Femur (tissue), 1 donor: ENCODE measurements at regions not wholly inside any gene's neighbourhood (a gene's known extent, or its start where the extent isn't known, plus 50 kb on each side); places are given as distances from the start of the nearest gene placed in this dataset.

Experiments
- DNase-seq: peaks from one replicate; pipeline ENCODE4 v3.0.0-alpha.2; 2017

DNA sequence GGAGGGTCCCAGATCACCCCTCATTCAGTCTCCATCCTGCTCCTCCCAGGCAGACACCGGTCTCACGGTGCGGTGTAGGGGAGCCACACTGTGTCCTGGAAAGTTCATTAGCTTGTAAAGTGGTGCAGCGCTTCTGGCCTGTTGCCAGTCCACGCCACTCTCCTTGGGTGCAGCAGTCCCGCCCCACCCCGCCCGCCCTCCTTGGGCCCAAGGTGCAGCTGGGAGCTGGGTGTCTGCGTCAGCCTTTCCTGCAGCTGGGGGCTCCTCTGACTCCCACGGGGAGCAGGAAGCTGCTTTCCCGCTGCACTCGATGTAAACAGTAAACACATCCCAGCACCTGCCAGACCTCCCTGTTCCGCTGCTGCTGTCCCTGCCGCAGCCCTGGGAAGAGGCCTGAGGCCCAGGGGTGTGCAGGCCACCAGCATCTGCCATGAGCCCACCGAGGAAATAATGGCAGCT is 53.8 kb upstream of the ASB18 start:
- DNase-seq = no peak

DNA sequence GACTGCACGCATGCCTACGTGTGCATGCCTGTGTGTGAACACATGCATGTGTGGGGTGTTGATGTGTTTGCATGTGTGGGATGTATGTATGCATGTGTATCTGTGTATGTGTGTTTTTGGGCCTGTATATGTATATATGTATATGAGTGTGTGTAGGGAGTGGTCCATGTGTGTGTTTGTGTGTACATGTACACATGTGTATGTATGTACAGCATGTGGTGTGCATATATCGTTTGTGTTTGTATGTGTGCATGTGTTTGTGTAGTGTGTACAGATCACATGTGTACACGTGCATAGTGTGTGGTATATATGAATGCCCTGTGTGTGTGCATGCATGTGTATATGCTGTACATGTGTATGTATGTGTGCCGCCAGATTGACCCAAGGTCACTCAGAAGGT is 54.2 kb upstream of the ASB18 start:
- DNase-seq = no peak

DNA sequence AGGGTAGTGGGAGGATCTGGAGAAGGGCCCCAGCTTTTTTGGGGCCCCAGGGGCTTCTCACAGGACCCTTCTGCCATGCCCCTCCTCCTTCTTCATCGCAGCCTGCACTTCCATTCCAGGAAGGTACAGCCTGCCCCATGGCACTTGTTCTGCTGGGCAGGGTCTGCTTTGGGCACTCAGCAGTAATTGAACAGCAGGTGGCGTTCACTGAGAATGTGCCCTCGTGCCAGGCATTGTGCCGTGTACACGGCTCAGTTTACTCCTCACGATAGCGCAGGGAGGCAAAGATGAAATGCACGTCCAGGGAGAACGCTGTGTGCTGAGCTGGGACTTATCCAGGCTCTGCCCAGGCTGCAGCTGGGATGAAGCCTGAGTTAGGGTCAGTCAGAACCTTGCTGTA is 54.8 kb upstream of the ASB18 start:
- DNase-seq = no peak

DNA sequence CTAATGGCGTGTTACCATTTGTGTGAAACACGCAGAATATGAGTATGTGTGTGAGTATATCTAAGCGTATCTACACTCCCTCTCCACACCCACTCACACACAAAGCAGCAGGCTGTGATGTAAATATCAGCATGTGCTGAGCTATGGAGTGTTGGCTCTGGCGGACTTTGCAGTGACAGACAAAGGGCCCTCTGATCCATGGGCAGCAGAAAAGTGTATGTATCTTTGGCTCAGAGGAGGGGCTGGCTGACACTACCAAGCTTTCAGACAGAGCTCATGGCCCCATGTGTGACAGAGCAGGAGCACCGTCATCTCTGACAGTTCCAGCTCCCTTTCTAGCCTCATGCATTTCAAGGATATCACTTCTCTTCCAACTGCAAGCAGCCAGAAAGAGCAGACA is 57.2 kb upstream of the ASB18 start:
- no peak for DNase-seq

DNA sequence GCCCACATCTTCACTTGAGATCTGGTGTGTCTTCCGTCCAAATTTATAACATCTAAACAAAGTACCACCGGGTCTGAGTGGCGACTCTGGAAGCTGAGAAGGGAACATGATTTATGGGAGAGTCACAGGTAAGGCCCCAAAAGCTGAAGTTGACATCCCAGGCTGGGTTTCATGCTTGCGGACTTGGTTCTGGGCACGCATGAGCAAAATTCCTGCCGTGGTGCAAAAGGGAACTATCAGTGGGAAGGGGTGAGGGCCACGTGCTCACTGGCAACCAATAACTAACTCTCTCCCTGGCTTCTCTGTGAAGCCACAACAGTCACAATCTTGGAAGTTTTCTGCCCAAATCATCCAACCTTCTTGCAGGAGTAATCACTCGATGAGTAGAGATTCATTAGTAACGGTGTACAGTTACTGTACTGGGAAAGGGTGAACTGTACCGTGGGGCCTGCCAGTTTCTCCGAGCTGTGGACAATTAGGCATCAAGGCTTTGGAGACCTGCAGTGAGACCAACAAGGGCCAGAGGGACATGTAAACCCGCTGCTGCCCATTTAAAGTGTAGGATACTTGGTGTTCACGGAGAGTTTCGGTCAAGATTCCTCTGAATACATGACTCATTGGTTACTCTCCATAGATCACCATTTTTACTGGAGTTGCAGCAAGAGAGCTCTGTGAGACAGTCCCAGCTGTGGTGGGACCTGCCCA is 69.4 kb upstream of the ASB18 start:
- no peak for DNase-seq

DNA sequence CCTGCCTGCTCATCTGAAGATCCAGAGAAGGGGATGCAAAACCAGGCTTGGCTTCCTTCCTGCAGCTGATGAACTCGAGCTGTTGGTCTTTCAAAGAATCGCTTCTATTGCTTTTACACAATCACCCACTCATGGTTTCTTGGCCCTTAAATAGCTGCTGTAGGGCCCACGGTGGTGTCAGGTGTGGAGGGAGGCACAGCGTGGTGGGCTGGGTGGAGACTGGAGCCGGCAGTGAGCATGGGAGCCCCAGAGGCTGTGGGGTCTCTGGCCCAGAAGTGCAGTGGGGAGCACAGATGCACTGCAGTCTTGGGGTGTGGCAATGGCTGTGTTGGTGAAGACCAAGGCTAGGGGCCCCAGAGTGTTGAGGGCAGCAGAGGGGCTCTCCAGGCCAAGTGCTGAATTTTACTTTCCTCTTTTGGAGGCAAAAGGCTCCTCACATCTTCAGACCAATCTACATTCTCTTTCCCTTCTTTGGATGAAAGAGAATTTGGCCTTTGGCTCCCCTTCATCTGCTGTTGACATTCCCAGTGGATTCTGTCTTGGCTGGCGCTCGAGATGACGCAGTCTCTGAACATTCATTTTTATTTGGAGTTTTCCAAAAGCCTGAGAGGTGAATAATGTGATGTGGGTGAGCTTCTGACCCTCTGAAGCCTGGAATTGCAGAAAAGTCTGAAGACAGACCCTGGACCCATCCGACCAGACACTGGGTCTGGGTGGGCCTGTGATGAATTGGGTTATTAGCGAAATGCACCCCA is 70.1 kb upstream of the ASB18 start:
- peak; percentile 49 for DNase-seq

DNA sequence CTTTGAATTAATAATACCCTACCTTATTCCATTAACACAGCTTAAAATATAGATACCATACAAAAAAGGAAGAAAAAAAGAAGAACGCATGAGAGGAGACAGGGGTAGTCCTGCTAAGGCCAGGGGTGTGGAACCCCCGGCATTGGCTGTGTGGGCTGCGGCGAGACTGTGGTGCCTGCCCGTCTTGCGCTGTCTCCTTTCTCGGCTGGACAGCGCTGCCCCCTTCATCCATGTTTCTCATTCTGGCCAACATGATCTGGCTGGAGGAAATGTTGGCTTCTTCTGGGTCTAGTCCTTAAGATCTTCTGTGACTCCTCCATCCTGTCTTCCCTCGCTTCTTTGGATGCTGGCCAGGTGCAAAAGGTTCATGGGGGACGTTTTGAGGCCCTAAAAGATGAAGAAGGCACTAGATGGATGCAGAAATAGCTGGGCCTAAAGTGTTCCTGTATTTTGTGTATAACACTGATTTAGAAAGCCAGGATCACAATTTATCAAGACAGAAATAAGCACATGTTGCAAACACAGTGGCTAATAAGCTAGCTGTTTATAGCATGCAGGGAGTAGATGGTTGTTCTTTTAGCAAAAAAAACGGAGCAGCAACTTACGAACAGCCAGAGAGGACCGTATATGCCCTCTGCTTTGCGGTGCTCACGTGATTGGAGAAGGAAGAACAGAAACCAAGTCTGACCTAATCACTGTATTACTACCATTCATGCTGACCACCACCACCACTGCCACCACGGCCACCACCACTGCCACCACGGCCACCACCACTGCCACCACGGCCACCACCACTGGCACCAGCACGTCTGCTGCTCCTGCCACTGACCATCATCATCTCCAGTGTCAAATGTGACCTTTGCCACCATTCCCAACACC is 71.7 kb upstream of the ASB18 start:
- DNase-seq = no peak

DNA sequence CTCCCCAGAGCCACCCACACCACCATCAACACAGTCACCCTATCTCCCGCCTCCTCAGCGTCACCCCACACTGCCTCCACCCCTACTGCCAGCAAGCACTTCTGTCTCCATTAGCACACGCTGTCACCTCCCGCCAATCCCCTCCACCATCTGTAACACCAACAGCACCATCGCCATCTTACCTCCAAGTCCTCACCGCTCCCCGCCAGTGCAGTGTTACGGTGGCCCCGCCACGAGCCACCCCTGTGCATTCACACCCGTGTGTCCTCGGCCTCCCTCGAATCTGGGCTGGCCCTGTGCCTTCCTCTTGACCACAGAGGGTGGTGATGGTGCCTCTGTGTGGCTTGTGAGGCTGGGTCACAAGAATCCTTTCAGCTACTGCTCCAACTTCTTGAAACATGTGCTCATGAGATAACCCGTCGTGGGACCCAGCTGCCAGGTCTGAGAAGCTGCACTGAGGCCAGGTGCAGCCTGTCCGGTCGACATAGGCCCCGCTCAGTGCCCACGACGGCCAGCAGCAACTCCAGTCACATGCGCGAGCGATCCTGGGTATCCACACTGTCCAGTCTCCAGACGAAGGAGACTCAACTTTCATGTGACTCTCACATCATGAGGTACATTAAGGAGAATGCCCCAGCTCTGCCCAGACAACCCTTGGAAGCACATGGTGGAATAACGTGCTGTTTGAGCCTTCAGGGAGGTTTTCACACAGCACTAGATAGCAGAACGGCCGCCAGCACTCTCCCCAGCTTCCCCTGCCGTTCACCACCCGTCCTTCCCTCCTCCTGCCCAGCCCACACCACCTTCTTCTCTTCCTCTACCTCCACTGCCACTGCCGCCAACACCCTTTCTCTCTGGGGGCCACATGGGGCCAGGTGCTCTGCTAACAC is 72.6 kb upstream of the ASB18 start:
- no peak for DNase-seq

DNA sequence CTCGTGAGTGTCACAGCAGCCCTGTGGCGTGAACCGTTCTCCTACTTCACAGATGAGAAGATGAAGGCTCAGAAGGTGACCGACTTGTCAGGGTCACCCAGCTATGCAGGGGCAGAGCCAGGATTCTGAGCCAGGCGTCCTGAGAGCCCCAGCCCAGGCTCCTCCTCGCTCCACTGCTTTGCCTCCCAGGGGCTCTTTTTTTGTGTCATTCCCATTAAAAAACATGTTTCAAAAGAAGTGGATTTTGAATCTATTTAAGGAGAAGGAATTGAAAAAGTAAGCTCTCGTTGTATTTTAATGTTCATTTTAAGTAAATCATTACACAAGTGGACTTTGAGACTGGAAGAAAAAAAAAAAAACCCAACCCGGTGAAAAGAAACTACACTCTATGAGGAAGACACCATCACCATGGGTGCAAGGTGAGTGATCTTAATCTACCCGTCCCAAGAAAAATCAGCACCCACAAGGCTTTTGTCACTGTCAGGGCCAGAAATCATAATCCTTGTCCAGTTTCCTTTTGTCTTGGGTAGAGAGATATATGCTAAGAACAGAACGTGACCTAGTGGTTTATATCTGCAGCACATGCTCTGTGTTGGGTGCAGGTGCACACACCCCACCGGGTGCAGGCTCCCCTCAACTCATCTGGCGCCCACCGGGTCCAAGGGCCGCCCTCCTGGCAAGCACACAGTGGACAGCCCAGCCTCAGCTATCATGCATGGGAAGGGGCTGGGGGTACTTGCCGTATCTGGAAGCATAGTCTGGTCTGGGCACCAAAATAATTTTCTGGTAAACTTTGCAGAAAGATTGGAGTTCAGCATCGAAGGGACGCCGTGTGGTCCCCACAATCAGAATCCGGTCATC is 73.5 kb upstream of the ASB18 start:
- no peak for DNase-seq

DNA sequence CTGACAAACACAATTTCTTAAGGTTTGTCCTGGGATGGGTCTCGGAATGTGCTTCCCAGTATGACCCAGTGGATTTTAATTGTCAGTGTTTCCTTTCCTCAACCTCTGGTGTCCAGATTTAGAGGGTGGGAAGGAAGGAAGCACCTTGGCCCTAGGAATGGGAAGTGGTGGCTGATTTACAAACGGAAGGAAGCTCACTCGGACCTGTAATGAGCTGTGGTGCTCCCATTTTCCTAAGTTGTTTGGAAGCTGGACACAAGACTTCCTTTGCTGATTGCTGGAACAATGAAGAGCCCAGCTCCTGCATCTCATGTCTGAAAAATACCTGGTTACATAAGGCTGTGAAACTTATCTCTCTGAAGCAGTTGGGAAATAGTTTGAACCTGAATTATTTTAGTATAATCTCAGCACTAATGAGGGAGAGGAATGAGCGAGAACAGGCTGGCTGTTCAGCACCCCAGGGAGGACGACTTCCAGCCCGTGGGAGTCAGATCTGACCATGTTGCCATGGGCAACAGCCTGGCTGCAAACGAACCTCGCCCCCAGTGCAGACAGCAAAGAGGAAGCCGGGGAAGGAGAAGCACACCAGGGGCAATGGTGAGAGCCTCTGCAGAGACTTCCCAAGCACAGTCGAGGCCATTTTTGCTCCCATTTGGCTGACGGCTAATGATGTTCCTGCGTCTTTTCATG is 74.4 kb upstream of the ASB18 start:
- DNase-seq = no peak

DNA sequence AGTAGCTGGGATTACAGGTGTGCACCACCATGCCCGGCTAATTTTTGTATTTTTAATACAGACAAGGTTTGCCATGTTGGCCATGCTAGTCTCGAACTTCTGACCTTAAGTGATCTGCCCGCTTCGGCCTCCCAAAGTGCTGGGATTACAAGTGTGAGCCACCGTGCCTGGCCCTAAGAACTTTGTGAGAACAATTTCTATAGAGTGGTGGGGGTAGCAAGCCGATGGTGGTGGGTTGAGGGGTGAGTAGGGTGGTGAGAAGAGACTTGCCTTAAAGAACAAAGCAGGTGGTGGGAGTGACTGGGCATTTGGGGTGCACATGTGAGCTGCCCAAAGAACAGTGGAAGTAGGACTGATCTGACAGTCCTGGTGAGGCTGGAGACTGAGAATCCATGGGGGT is 76.0 kb upstream of the ASB18 start:
- no peak for DNase-seq

DNA sequence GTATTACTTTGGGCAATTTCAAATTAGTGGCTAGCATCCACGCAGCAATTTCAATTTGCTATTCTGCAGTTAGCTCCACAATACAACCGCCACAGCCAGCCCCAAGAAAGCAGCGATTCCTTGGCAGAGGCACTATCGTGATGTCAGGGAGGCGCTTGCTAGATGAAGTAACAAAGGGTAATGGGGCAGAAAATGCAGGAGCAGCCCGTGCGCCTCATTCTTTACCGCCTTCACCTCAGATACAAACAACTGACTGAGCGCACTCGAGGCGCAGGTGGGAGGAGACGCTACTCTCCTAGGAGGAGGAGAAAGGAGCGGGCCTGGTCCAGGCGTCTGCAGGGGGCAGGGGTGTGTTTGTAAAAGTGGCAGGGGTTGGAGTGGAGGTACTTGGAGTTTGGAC is 76.9 kb upstream of the ASB18 start:
- no peak for DNase-seq

DNA sequence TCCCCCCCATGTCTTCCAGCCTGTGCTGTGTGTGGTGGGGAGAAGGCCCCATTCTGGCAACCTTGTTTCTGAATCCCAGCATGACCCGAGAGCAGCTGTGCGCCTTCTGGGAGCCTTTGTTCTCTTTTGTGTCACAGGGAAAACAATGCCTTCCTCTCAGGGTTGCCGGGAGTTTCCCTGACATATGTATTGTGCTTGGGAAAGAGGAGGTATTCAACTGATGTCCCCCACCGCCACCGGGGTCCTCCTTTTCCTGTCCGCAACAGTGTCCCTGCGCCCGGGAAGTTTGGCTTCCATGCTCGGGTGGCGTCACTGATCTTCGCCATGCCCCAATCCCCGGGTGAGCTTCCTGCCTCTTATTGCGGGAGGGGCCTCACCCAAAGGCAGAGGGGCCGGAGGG is 77.5 kb upstream of the ASB18 start:
- no peak for DNase-seq

DNA sequence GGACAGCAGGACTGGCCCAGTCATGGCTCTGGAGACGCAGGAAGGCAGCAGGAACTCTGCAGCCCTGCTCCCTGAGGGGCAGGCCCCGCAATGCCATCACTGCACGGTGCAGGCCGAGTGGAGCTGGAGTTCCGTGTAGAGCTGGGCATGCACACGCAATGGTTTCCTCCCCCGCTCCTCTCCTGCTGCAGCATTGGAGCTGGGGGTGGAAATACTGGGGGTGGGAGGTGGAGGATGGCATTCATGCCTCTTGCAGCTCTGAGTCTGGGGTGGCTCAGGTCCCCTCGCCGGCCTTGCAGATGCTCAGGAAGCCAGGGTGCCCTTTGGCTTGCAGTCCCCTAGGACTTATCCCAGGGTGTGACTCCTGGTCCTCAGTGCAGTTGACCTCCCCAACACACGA is 78.3 kb upstream of the ASB18 start:
- DNase-seq = no peak

DNA sequence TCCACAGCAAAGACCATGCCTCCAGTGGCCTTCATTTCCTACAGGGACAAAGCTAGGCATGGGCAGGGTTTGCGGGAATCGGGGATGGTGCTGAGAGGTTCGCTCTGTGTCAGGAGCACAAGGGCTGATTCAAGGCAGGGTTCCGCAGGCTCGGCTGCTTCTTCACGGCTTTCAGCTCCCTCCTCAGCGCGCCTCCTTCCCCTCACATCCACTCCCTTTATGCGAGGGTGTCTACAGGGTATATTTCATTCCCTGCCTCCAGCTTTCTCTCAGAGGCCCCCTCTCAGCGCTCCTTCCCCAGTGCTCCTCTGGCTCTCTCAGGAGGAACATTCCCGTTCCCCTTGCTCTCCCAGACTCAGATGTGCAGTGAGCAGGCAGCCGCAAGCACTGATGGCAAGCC is 78.7 kb upstream of the ASB18 start:
- DNase-seq = no peak

DNA sequence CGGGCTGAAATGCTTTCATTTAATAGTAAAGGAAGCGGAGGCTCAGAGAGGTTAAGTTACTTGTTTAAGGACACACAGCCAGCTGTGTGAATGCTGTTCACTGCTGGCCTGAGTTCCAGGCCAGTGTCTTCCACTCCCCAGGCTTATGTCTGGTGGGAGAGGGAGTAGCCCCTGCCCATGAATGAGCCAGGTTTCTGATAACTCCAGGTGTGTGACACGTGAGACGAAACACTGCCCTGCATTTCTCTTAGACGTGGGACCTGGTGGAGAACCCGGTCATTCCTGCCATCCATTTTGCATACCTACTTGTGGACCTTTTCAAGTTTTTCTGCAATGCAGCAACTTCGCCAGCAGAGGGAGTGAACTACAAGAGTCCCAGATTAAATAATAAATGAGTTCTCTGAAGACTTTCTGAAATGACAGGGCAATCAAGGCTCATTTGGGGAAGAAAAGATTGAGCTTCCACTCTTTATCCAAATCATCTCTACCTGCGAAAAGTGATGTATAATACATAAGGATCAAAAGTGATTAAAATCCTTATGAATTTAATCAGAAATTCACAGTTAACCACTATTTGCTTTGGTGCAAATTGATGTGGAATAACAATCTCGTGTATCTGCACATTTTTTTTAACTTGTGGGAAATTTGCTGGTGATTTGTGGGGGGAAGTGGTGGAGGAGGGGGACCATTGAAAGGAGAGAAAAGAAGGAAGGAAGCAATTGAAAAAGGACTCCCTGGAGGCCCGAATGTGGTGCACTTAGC is 79.4 kb upstream of the ASB18 start:
- peak; percentile 63 for DNase-seq

DNA sequence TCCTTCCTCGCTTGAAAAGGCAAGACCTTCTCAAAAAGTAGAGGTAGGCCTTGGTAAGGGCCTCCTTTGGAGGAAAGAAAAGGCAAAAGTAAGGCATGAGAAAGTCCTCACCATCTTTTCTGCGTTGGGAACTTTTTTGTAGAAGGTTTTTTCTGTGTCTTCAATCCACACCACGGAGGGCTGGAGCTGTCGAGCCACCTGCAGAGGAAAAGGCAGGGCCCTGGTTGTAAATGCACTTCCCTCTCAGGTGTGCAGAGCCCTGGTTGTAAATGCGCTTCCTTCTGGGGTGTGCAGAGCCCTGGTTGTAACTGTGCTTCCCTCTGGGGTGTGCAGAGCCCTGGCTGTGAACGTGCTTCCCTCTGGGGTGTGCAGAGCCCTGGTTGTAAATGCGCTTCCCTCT is 80.2 kb upstream of the ASB18 start:
- no peak for DNase-seq

DNA sequence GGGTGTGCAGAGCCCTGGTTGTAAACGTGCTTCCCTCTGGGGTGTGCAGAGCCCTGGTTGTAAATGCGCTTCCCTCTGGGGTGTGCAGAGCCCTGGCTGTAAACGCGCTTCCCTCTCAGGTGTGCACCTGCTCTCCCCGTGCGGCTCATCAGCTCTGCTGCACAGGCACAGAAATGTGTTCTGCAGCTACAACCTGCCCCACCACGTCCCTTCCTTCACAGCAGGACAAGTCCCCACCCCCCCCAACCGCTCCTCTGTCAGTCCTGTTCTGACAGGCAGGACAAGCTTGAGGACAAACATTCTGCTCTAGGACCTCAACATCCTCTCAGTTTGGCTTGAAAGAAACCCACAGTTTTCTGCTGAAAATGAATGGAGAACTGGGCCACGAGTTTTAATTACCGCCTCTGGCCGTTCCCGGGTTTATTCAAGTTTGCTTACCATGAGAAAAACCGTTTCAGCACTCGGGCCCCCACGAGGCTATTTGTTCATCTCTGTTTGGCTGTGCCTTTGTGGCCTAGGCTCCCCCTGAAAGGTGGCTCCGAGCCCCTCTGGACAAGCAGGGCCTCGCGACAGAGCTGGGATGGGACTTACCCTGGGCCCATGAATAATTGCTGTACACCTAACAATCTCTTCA is 81.0 kb upstream of the ASB18 start:
- no peak for DNase-seq

DNA sequence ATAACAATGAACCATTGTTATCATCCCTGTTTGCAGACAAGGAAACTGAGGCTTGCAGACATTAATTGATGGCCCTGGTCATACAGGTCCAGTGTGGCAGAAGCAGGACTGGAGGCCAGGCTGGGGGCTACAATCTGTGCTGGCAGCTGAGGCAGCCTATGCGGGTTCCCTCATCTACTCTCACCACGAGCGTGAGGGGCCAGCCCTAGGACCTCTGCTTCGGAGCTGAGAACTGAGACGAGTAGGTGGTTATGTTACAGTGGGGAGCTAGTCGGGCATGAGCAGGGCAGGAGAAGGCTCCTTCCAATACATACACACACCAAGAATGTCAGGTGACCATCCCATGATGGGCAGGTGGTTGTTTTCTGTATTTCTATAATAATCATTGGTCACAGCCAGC is 82.2 kb upstream of the ASB18 start:
- DNase-seq = no peak

DNA sequence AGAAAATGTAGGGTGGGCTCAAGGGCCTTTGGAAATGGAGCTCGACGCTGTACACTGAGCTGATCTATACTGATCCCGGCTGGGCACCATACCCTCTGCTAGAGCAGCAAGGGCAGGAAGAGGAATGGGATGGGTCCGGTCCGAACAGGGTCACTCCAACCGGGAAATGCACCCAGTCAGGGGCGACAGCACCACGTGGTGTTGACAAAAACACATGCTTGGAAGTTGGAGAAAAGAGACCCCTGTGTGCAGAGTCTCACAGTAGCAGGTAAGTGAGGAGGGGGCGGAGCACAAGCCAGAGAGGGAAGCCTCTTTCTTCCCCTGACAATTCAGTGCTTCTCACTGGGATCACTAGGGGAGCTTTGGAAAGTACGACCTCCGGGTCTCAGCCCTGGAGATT is 84.1 kb upstream of the ASB18 start:
- DNase-seq = no peak
